H1 (cell line): ENCODE measurements at regions not wholly inside any gene's neighbourhood (a gene's known extent, or its start where the extent isn't known, plus 50 kb on each side); places are given as distances from the start of the nearest gene placed in this dataset.

Source experiments
- CTCF ChIA-PET: fragments of 300-600 bp; sonication (Branson Sonifier 250); formaldehyde crosslinking; loops from one replicate; lab custom pipeline; 2021; ENCODE audit not compliant: partially characterized antibody; lab: Charles Lee
- POLR2A ChIA-PET: fragments of 300-600 bp; sonication (Branson Sonifier 250); formaldehyde crosslinking; loops from one replicate; lab custom pipeline; 2021; ENCODE audit warnings: inconsistent platforms; ENCODE audit not compliant: partially characterized antibody; lab: Charles Lee
- DNase-seq, 2 experiments: peaks; one replicate each; pipeline versions ENCODE4 v3.0.0 to v3.0.0-alpha.2; 2010 to 2022; ENCODE audit warnings: low spot score in 2 of 2, low read depth in 1 of 2, mixed read lengths in 1 of 2
- FAIRE-seq: peaks from 2 replicates; lab custom pipeline; 2011; peaks lifted over from hg19 to GRCh38; lab: Jason Lieb, UNC
- H2AFZ ChIP-seq: 2 replicates; pipeline ENCODE4 v1.8.1; 2012; ENCODE audit warnings: low read length, inconsistent platforms
- H2AK5ac ChIP-seq: 2 replicates; pipeline ENCODE4 v1.6.1; 2013; ENCODE audit warnings: low read depth, low read length
- H2BK120ac ChIP-seq: replicated peaks from 2 replicates; pipeline ENCODE3; 2013; ENCODE audit warnings: low read depth, low read length, inconsistent platforms
- H2BK12ac ChIP-seq: 2 replicates; pipeline ENCODE4 v1.6.1; 2013; ENCODE audit warnings: low read depth, low read length
- H2BK15ac ChIP-seq: 2 replicates; pipeline ENCODE4 v1.6.1; 2013; ENCODE audit warnings: low read length
- H2BK20ac ChIP-seq: 2 replicates; pipeline ENCODE4 v1.6.1; 2013; ENCODE audit warnings: low read length
- H2BK5ac ChIP-seq: 2 replicates; pipeline ENCODE4 v1.6.1; 2013; ENCODE audit warnings: low read depth, low read length
- H3K14ac ChIP-seq: 2 replicates; pipeline ENCODE4 v1.6.1; 2013; ENCODE audit warnings: inconsistent platforms; ENCODE audit not compliant: insufficient read length
- H3K18ac ChIP-seq: 2 replicates; pipeline ENCODE4 v1.6.1; 2013; ENCODE audit warnings: low read length; ENCODE audit errors: extremely low read depth
- H3K23ac ChIP-seq: 2 replicates; pipeline ENCODE4 v1.6.1; 2013; ENCODE audit warnings: inconsistent platforms; ENCODE audit not compliant: insufficient read length
- H3K23me2 ChIP-seq: 2 replicates; pipeline ENCODE4 v1.6.1; 2013; ENCODE audit warnings: low read depth, low read length
- H3K27ac ChIP-seq: 2 replicates; pipeline ENCODE4 v1.6.1; 2011; ENCODE audit warnings: low read depth, low read length, inconsistent platforms
- H3K27me3 ChIP-seq, 4 experiments: replicated peaks in 1 of 4; 1 replicate in 1 of 4; 2 replicates in 3 of 4; pipeline versions ENCODE4 v1.6.1 to v1.8.1; 2011 to 2013; ENCODE audit warnings: low read length in 3 of 4, mild to moderate bottlenecking in 3 of 4, inconsistent platforms in 2 of 4, mixed read lengths in 2 of 4, moderate library complexity in 1 of 4; ENCODE audit not compliant: control insufficient read depth in 3 of 4, insufficient read depth in 3 of 4; ENCODE audit errors: extremely low read depth in 1 of 4
- H3K36me3 ChIP-seq, 4 experiments: 2 replicates each; pipeline versions ENCODE4 v1.6.1 to v1.8.1; 2011 to 2013; ENCODE audit warnings: mild to moderate bottlenecking in 4 of 4, low read length in 3 of 4, moderate library complexity in 2 of 4, control low read depth in 1 of 4, inconsistent platforms in 1 of 4; ENCODE audit not compliant: insufficient read depth in 4 of 4, control insufficient read depth in 2 of 4
- H3K4ac ChIP-seq: replicated peaks from 2 replicates; pipeline ENCODE3; 2013; ENCODE audit warnings: low read length, low read depth, mixed read lengths, inconsistent platforms; ENCODE audit not compliant: insufficient read length
- H3K4me1 ChIP-seq, 4 experiments: replicated peaks in 1 of 4; 1 replicate in 1 of 4; 2 replicates in 3 of 4; pipeline versions ENCODE4 v1.6.1 to v1.8.1; 2011 to 2013; ENCODE audit warnings: low read length in 3 of 4, inconsistent platforms in 2 of 4, mixed read lengths in 1 of 4; ENCODE audit not compliant: insufficient read depth in 4 of 4, control insufficient read depth in 3 of 4
- H3K4me2 ChIP-seq, 2 experiments: 2 replicates each; pipeline versions ENCODE4 v1.6.1 to v1.8.1; 2011 to 2013; ENCODE audit warnings: low read depth in 2 of 2, low read length in 2 of 2, control low read depth in 1 of 2, inconsistent platforms in 1 of 2, mild to moderate bottlenecking in 1 of 2; ENCODE audit not compliant: insufficient read depth in 1 of 2
- H3K4me3 ChIP-seq, 4 experiments: fragments of 200-600, 300-600 bp in 1 of 4; sonication (generic), shearing (Covaris generic), sonication (Bioruptor Twin) in 1 of 4; 2 replicates each; pipeline versions ENCODE4 v1.5.1 to v1.8.1; 2011 to 2016; ENCODE audit warnings: low read length in 4 of 4, low read depth in 3 of 4, control low read depth in 2 of 4, inconsistent platforms in 2 of 4, mild to moderate bottlenecking in 2 of 4, mixed read lengths in 1 of 4, moderate library complexity in 1 of 4; ENCODE audit not compliant: insufficient read depth in 2 of 4; ENCODE audit errors: extremely low read depth in 1 of 4
- H3K56ac ChIP-seq: replicated peaks from 2 replicates; pipeline ENCODE3; 2013; ENCODE audit warnings: low read depth, mild to moderate bottlenecking, mixed read lengths, low read length, inconsistent platforms; ENCODE audit not compliant: insufficient read length
- H3K79me1 ChIP-seq: 2 replicates; pipeline ENCODE4 v1.6.1; 2013; ENCODE audit warnings: low read depth, low read length, control low read depth
- H3K79me2 ChIP-seq, 2 experiments: 2 replicates each; pipeline versions ENCODE4 v1.6.1 to v1.8.1; 2012 to 2013; ENCODE audit warnings: low read length in 2 of 2, mild to moderate bottlenecking in 2 of 2, inconsistent platforms in 1 of 2; ENCODE audit not compliant: insufficient read depth in 2 of 2, control insufficient read depth in 1 of 2
- H3K9ac ChIP-seq, 4 experiments: replicated peaks in 1 of 4; 1 replicate in 1 of 4; 2 replicates in 3 of 4; pipeline versions ENCODE4 v1.6.1 to v1.8.1; 2011 to 2013; ENCODE audit warnings: low read depth in 3 of 4, low read length in 3 of 4, control low read depth in 2 of 4, mild to moderate bottlenecking in 2 of 4, moderate library complexity in 2 of 4, inconsistent platforms in 1 of 4; ENCODE audit errors: extremely low read depth in 1 of 4
- H3K9me3 ChIP-seq, 2 experiments: 2 replicates each; pipeline versions ENCODE4 v1.6.1 to v1.8.1; 2012 to 2013; ENCODE audit warnings: mild to moderate bottlenecking in 2 of 2, moderate library complexity in 2 of 2, control low read depth in 1 of 2, inconsistent platforms in 1 of 2, low read depth in 1 of 2, low read length in 1 of 2, mixed read lengths in 1 of 2; ENCODE audit not compliant: insufficient read depth in 2 of 2
- H4K20me1 ChIP-seq, 2 experiments: replicated peaks in 1 of 2; 2 replicates each; pipeline versions ENCODE3 to v1.8.1; 2011 to 2013; ENCODE audit warnings: inconsistent platforms in 2 of 2, low read length in 2 of 2, mild to moderate bottlenecking in 1 of 2; ENCODE audit not compliant: insufficient read depth in 2 of 2, control insufficient read depth in 1 of 2
- H4K5ac ChIP-seq: 2 replicates; pipeline ENCODE4 v1.6.1; 2013; ENCODE audit warnings: low read length, low read depth, mixed read lengths, inconsistent platforms; ENCODE audit not compliant: insufficient read length
- H4K8ac ChIP-seq: 2 replicates; pipeline ENCODE4 v1.8.0; 2013; ENCODE audit warnings: mild to moderate bottlenecking, moderate library complexity, low read length, inconsistent platforms; ENCODE audit not compliant: insufficient read depth; ENCODE audit errors: extremely low read depth
- H4K91ac ChIP-seq: replicated peaks from 2 replicates; pipeline ENCODE3; 2013; ENCODE audit warnings: low read length, mixed read lengths, inconsistent platforms; ENCODE audit not compliant: insufficient read length
- ASH2L ChIP-seq: fragments of 200-600, 300-600 bp; sonication (generic); IDR thresholded peaks from one replicate; pipeline ENCODE4 v1.7.1; 2017; ENCODE audit warnings: low read length
- CBX5 ChIP-seq: fragments of 300-800, 300-1000 bp; sonication (generic); IDR thresholded peaks from 2 replicates; pipeline ENCODE4 v1.7.1; 2016; ENCODE audit warnings: antibody characterized with exemption, low read length, low read depth
- CHD2 ChIP-seq: IDR thresholded peaks from 2 replicates; pipeline ENCODE4 v1.6.1; 2012; ENCODE audit warnings: low read length, improper control_type of control experiment
- EZH2 ChIP-seq: fragments of 200-600 bp; sonication (generic); IDR thresholded peaks from 2 replicates; pipeline ENCODE4 v1.7.1; 2012; ENCODE audit warnings: low read depth, mild to moderate bottlenecking, moderate library complexity, low read length, inconsistent platforms; ENCODE audit not compliant: severe bottlenecking
- FOSL1 ChIP-seq: IDR thresholded peaks from 2 replicates; pipeline ENCODE4 v1.6.1; 2011; ENCODE audit warnings: mild to moderate bottlenecking, low read depth, low read length, moderate library complexity; ENCODE audit not compliant: insufficient read depth
- HDAC6 ChIP-seq: IDR thresholded peaks from one replicate; pipeline ENCODE4 v1.7.1; 2012; ENCODE audit warnings: low read depth, mild to moderate bottlenecking, inconsistent platforms, low read length, moderate library complexity
- JUN ChIP-seq: IDR thresholded peaks from 2 replicates; pipeline ENCODE4 v1.6.1; 2011; ENCODE audit warnings: low read depth, mild to moderate bottlenecking, improper control_type of control experiment, low read length
- NRF1 ChIP-seq: IDR thresholded peaks from 2 replicates; pipeline ENCODE4 v1.6.1; 2011; ENCODE audit warnings: mild to moderate bottlenecking, low read depth, low read length, improper control_type of control experiment
- RNF2 ChIP-seq: fragments of 200-900, 300-1000 bp; sonication (generic); IDR thresholded peaks from 2 replicates; pipeline ENCODE4 v1.7.1; 2016; ENCODE audit warnings: borderline replicate concordance, low read depth, mild to moderate bottlenecking, antibody characterized with exemption, low read length; ENCODE audit not compliant: poor library complexity, severe bottlenecking; ENCODE audit errors: missing control alignments
- SRF ChIP-seq: IDR thresholded peaks from 2 replicates; pipeline ENCODE4 v1.6.1; 2011; ENCODE audit warnings: mild to moderate bottlenecking, low read depth, low read length, moderate library complexity
- TAF7 ChIP-seq: optimal IDR thresholded peaks from 2 replicates; pipeline ENCODE3; 2011; ENCODE audit warnings: low read depth, mild to moderate bottlenecking, inconsistent platforms, low read length, moderate library complexity, borderline replicate concordance
- YY1 ChIP-seq: IDR thresholded peaks from 2 replicates; pipeline ENCODE4 v1.6.1; 2011; ENCODE audit warnings: low read depth, mild to moderate bottlenecking, low read length
- ZNF274 ChIP-seq: IDR thresholded peaks from 2 replicates; pipeline ENCODE4 v1.7.0; 2012; ENCODE audit warnings: low read length, borderline replicate concordance; ENCODE audit errors: extremely low read depth
- WGBS, 2 experiments: shearing (Covaris generic) in 1 of 2; methylation state at CpG; one replicate each; pipeline versions ENCODE4 v1.1.6 to v1.1.7; 2013 to 2015; ENCODE audit warnings: low lambda C conversion rate in 2 of 2, mixed read lengths in 2 of 2, inconsistent platforms in 1 of 2, low coverage in 1 of 2, missing lambda C conversion rate in 1 of 2; ENCODE audit not compliant: insufficient replicate concordance in 2 of 2, insufficient coverage in 1 of 2, insufficient read length in 1 of 2; ENCODE audit errors: extremely low coverage in 1 of 2, missing lambda C conversion rate in 1 of 2; 5-methylcytosine and 5-hydroxymethylcytosine counted together

DNA sequence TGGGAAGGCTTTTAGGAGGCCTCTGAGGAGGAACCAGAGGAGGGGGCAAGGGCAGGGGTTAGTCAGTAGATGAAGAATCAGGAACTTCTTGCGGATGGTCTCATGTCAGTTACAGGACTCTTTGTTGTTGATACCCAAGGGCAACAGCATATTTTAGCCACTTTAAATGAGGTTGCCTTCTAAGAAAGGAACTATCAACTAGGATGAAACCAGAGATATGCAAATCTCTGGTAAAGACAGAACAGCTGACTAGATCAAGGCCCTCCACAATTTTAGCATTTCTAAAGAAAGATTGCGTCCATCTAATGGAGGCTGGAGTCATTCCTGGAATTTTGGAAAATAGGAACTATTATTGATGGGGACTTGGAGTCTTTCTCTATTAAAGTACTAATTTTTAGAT lies 57.7 kb upstream of the KLF4 start:
- 94% methylated on average over 2 of the region's 2 CpGs; no CpG with 5 or more reads in 1 of the 2 experiments for whole genome bisulfite sequencing, 2 experiments

More for the DNA sequence above, 57.7 kb upstream of the KLF4 start:
- no peak overlapping the region for H3K4ac ChIP-seq
- peaks cover 0 to 3% (median 0%) of the 10 kb centered on the region in 4 experiments; a peak in 3 of 7 replicates for H3K4me1 ChIP-seq
- no peak overlapping the region for H4K5ac ChIP-seq
- H4K91ac ChIP-seq, result no peak overlapping the region
- H3K23me2 ChIP-seq, result no peaks in the 10 kb centered on the region
- H3K56ac ChIP-seq, result no peak overlapping the region
- no peaks in the 10 kb centered on the region for H3K9me3 ChIP-seq
- no peak overlapping the region for H2BK5ac ChIP-seq
- no peak overlapping the region for H2AK5ac ChIP-seq
- no peak overlapping the region for H3K14ac ChIP-seq
- H3K4me3 ChIP-seq, result no peak overlapping the region
- no peaks in the 10 kb centered on the region for H4K20me1 ChIP-seq
- no peaks in the 10 kb centered on the region for H3K79me1 ChIP-seq
- H3K9ac ChIP-seq, result no peak overlapping the region
- FAIRE-seq, result no peak
- H3K23ac ChIP-seq, result no peak overlapping the region
- no peaks in the 10 kb centered on the region for H3K36me3 ChIP-seq
- TF ChIP-seq FOSL1 (no peak), ZNF274 (no peak), YY1 (no peak), NRF1 (no peak), EZH2 (no peak), RNF2 (no peak), HDAC6 (no peak), ASH2L (no peak), CHD2 (no peak), SRF (no peak), TAF7 (no peak), JUN (no peak), CBX5 (no peak)
- TF ChIP-seq, all 59 proteins: peak for 0
- H3K4me2 ChIP-seq, result no peak overlapping the region
- H2BK12ac ChIP-seq, result no peak overlapping the region
- H2BK20ac ChIP-seq, result no peak overlapping the region
- CTCF ChIA-PET, result no interaction called here
- DNase-seq, result no peak
- H2AFZ ChIP-seq, result no peak overlapping the region
- H3K79me2 ChIP-seq, result no peaks in the 10 kb centered on the region
- no peak overlapping the region for H2BK15ac ChIP-seq
- no peak overlapping the region for H3K27ac ChIP-seq
- no peak overlapping the region for H2BK120ac ChIP-seq
- no peak overlapping the region for H4K8ac ChIP-seq
- H3K27me3 ChIP-seq, result no peaks in the 10 kb centered on the region
- no peak overlapping the region for H3K18ac ChIP-seq
- POLR2A ChIA-PET, result no interaction called here
